Lung microvascular endothelial cell (primary cell): ENCODE measurements at regions not wholly inside any gene's neighbourhood (a gene's known extent, or its start where the extent isn't known, plus 50 kb on each side); places are given as distances from the start of the nearest gene placed in this dataset.
"Not testable (repeated sequence)": the region's sequence is repeated elsewhere in the genome, so short reads cannot be mapped to it uniquely, and the experiment has no call there.

Experiments
- DNase-seq, 2 donors: peaks; one replicate each; pipeline versions ENCODE4 v3.0.0 to v3.0.0-alpha.2; 2010; ENCODE audit warnings: low read depth in 2 of 2

DNA sequence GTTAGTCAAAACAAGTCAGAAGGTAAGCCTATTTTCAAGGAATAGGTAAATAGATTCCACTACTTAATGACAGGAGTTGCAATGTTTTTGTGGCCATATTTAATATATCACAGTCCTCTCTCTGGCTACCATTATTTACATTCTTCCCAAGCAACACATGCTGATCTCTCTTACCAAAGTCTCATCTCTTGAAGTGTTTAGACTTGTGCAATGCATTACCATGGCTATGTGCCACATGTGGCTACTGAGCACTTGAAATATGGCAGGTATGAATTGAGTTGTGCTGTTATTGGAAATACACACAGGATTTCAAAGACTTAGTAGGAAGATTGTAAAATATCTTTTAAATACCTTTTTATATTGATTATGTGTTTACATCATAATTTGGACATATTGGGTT, 262.4 kb upstream of the PDE3A start:
- no peak for DNase-seq

DNA sequence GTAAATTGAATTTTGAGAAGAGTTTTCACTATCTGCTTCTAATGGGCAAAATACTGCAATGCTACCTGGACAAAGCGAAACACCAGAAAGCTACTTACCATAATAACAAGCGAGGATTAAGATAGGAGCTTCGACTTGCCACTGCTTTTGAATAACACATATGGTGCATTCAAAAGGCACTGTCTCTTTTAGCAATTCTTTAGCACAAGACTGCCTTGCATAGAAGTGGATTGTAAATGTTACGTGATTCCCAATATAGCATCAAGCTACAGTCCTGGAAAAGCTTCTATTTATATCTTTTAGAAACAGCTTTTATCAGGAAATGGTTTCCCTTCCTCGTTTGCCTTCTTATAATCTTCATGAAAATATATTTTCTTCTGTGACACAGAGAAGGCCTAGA, 258.7 kb upstream of the PDE3A start:
- no peak for DNase-seq

DNA sequence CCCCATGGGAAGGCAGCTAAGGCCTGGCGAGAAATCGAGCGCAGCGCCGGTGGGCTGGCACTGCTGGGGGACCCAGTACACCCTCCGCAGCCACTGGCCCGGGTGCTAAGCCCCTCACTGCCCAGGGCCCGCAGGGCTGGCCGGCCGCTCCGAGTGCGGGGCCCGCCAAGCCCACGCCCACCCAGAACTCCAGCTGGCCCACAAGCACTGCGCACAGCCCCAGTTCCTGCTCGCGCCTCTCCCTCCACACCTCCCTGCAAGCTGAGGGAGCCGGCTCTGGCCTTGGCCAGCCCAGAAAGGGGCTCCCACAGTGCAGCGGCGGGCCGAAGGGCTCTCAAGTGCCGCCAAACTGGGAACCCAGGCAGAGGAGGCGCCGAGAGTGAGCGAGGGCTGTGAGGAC, 253.0 kb upstream of the PDE3A start:
- DNase-seq, result not testable (repeated sequence)

DNA sequence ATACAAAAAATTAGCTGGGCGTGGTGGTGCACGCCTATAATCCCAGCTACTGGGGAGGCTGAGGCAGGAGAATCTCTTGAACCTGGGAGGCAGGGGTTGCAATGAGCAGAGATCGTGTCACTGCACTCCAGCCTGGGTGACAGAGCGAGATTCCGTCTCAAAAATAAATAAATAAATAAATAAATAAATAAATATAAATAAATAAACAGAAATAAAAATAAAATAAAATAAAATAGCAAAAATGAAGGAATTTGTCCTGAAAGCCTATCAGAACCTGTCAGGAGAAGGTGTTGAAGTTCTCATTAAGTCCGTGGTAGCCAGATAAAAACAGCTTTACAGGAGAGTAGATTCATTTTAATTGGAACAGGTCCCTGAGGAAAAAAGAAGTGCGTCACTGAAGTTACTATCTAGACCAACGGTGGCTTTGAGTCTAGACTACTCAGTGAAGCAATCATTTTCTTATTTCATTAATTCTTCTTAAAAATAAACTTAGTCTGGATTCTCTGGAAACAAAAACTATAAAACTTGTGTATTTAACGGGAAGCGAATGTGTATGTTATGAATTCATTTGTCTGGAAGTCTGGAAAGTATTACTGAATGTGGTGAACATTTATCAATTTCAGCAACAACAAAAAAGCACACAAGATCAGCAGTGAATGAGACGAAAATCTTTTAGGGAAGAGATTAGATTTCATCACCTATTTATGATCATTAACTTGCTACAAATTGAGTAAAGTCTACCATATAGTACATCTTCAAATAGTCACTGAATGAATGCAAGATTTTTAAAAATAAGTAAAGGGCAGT, 248.5 kb upstream of the PDE3A start:
- DNase-seq, result peak in 1 of 2 donors; percentile 11

DNA sequence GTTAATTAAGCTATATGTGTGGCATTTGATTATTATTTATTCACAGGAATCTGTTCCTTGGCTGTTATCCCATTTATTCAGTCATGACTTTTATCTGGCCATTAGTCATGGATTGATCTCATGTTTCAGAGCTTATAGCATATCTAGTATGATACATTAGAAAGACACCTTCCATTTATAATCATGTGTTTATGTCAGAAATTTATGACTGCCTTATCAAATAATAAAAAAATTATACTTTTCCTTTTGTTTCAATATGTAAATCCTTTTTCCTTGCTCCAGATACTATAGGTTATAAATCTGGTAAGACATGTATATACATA, 248.0 kb upstream of the PDE3A start:
- peak in 1 of 2 donors; percentile 27 for DNase-seq

DNA sequence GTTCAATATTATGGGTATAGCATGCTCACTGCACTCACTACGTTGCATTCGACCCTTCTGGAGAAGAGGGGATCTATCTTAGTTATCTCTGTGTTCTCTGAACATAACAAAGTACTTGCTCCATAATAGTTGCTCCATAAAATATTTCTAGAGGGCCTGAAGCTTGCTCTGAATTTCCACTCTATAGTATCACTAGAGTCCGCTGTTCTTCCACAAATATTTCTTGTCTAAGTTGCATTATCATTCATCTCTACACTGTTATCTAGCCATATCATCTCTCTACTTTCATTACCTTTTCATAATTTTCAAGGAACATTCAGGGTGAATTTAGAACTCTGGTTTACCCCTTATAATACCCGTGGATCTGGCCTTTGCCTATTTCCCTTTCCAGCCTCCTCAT, 246.1 kb upstream of the PDE3A start:
- no peak for DNase-seq

DNA sequence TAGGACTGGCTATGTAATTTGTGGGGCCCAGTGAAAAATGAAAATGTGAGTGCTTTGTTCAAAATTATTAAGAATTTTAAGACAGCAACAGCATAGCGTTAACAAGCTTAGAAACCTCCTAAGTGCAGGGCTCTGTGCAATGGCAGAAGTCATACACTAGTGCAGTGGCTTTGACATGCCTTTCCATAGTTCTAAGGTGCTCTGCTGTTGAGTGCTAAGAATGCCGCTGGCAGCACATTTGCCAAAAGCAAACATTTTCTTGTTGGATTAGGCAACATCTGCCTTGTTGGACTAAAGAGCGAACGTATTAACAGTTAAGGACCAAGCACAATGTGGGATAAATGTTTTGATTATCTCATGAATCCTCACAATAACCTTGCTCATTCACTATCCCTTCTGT, 244.9 kb upstream of the PDE3A start:
- DNase-seq, result no peak

DNA sequence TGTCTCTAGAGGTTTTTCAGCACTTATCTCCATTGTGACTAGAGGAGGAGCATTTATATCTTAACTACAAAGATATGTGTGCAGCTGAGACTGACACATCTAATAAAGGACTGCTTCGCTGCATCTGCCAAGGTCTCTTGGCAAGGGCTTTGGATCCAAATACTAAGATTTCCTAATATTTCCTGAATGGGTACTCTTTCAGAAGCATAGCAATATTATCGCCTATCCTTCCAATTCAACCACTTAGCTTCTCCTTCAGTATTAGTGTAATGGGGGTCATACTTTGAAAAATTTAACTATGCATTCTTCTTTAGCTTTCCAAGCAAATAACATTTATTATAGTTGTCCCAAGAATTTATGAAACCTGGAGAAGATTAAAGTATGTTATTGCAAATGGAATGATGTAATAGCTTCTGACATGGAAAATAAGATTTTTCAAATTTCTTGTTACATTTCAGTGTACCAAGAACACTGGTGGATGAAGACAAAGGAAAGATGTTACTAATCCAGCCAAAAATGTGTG, 243.0 kb upstream of the PDE3A start:
- no peak for DNase-seq

DNA sequence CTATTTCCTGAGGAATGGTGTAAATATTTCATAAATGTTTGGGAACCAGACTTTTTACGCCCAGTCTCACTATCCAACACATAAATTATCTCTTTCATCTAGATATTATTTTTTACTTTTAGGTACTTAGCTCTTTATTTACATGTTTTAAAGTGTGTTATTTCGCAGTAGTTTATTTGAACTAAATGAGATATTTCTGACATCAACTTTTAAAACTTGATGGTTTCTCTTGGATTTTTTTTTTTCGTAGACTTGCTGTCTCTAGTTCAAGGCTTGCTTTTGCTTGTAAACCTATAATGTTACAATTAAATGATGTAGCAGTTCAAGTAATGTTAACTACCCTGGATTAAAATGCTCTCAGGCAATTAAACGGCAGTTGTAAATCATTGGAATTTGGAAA, 241.7 kb upstream of the PDE3A start:
- no peak for DNase-seq

DNA sequence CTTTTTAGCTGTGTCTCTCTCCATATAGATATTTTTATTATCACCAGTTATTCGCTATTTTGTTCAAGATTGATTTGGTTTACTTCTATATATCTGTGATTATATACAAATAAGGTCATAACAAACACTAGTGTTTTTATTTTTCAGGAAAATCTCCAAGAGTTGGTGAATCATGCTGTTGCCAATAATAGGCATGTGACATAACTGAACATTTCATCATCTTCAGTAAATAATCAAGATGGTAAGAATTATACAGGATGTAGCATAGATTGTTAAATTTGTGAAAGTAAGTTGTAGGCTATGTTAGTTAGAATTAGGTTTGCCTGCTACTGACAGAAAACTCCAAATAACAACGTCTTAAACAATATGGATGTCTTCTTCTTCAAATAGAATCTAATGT, 240.9 kb upstream of the PDE3A start:
- no peak for DNase-seq

DNA sequence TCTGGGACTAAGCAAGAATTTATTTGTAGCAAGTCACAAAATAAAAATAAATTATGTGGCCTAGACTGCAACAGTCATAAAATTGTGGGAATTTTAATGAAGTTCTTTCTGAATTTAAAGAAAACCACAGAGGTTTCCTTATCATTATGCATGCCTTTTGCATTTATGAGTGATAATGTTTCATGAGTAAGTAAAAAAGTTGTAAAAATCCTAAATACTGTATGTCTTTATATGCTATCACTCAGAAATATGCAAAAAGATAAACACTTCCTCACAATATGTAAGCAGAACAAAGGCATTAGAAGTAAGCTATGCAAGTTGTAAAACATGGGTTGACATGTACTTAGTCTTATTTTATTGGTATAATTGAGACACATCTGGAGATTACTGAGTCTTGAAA, 239.4 kb upstream of the PDE3A start:
- no peak for DNase-seq

DNA sequence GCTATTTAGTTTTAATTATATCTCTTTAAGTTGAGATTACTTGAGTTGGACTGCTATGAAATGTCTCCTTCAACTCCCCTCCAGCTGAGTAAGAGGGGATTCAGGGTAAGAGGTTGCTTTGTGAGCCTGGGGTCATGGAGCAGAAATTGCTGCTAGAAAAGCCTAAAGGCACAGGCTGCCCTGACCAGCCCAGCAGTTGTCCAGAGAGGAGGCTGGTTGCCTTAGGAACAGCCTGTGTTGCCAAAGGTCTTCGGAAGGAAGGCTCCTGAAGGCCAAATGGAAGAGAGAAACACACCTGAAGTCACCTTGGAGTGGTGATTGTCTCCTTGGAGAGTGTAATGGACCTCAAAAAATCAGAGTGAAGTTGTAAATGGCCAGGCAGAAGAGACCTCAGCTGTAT, 235.5 kb upstream of the PDE3A start:
- no peak for DNase-seq

DNA sequence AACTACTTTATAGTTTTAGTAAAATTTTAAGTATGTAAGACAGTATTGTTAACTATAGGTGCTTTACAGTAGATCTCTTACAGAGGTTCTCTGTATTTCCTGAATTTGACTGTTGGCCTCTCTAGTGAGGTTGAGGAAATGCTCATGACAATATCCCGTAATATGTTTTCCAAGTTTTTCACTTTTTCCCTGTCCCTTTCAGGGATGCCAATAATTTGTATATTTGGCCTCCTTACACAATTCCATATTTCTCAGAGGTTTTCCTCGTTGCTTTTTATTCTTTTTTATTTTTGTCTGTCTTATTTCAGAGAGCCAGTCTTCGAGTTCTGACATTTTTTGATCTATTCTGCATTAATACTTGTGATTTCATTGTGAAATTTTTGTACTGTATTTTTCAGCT, 233.7 kb upstream of the PDE3A start:
- no peak for DNase-seq

DNA sequence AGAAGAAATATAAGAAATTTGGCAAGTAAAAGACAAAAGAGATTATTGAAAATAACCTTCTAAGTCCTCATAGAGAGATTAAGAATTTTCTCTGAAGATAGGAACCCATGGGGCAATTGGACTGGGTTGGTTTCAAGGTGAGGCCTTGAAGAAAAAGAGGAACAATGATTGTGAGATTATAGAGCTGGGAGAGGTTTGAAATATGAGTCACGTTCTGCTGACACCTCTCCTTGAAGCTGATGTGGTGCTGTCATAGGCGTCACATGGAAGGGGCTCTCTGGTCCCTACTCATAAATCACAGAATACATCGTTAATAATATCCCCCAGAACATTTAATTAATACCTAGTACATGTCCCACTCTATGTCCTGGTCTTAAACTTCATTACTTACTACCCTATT, 227.6 kb upstream of the PDE3A start:
- no peak for DNase-seq

DNA sequence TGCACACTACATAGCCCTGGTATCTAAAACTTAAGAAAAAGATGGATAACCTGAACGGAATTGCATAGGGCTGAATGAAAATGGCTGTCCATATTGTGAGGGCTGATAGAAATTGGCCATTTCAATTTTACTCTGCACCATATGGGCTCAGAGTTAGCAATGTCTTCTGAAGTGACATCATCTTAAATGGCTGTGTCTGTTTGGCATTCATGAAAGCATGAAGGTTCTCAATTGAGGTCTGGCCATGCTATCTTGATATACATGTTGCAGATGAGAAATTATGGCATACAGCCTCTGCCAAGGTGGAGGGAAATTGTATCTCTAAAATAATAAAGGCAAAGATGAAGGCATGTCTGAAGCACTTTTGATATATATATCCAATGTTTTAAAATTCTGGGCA, 226.0 kb upstream of the PDE3A start:
- DNase-seq, result no peak

DNA sequence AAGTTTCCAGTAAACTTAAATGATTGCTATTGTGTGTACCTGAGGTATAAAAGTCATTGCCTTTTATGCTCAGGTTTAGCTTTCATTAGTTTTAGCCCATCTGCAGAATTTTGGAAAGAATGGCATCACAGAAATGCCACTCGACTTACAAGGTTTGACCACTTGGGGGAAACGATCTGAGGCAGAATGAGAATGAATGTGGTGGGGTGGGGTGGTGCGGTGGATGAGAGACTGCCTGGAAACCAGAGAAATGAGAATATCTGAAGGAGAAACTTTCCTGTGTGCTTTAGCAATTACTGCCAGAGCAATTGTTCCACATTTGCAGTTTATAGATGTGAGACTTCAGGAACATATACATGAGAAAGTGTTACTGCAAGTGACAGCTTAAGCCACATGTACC, 225.4 kb upstream of the PDE3A start:
- DNase-seq, result no peak

DNA sequence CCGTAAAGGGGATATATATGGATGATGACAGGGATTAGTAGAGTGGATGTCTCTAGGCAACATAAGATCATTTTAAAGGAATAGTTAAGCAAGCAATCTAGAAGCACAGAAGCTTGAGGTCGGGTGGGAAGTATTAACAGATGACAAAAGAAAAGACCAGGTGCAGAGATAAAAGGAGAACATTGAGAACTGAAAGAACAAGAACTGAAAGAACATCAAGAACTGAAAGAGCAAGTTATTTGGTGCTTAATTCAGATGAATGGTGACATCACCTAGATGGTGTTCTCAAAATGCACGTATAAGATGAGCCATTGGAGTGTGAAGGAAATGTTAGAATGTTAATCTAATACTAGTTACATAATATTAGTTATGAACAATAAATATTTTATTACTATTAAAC, 224.0 kb upstream of the PDE3A start:
- DNase-seq, result no peak

DNA sequence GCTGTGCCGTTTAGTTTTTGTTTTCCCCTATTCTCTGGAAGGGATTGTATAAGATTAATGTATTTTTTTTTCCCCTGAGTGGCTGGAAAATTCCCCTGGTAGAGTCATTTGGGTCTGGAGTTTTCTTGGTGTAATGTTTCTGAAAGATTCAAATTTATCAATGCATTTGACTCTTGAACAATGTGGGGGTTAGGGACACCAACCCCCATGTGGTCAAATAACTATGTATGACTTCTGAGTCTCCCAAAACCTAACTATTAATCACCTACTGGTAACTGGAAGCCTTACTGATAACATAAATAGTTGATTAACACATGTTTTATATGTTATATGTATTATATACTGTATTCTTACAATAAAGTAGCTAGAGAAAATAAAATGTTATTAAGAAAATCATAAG, 220.1 kb upstream of the PDE3A start:
- DNase-seq, result no peak

DNA sequence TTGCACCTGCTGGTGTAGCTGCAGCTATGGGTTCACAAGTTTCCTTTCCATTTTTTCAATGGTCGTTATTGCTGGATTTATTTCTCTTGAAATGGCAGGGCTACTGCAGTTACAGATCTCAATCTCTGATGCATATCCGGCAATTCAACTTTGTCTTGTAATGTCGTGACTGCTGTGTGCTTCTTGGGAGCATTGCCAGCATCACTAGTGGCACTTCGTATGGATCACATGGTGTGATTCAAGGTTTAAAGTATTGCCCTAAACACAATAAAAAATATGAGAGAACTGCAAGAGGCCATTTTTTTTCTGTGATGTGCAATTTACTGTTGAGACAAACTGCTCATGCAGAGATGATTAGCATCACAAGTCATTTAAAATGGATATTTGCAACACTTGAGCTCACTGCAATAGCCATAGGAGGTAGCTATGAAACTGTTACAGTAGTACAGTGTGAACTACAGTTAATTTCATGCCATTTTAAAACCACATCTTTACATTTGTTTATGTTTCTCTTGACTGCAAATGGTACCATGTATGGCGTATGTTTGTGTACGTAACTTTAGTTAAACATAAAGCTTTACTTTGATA, 217.4 kb upstream of the PDE3A start:
- peak; percentile 11 to 99 for DNase-seq

DNA sequence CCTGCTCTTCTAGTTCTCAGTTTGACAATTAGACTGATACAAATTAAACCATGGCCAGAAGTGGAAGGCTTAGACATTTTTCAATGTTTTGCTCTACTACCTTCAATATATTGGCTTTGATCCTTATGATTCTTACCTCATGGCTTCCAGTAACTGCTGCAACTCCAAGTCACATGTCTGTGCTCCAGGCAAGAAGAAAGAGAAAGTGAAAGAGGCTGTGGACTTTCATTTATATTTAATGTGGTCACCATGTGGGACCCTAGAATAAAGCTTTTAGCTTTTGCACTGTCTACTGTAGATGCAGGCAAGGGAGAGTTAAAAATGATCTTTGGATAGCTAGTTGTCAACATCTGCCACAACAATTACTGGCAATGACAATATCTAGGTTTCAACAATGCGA, 214.3 kb upstream of the PDE3A start:
- DNase-seq, result peak; percentile 19 to 45

DNA sequence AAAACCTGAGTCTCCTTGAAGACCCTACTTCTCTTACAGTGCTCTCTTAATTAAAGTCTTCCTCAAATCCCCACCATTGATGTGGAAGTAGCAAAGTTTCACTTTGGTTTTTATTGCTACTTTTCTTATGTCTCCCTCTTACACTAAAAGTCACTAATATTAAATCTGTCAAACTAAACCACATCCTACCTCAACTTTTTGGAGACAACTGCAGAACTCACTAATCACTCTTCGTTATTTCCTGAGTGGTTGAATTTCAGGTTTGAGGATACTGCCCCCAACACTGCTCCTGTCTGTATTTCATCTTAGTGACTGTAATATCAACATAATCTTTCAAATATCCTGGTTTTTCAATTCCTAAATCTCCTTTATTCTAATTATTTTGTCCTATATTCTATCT, 213.0 kb upstream of the PDE3A start:
- DNase-seq, result no peak

DNA sequence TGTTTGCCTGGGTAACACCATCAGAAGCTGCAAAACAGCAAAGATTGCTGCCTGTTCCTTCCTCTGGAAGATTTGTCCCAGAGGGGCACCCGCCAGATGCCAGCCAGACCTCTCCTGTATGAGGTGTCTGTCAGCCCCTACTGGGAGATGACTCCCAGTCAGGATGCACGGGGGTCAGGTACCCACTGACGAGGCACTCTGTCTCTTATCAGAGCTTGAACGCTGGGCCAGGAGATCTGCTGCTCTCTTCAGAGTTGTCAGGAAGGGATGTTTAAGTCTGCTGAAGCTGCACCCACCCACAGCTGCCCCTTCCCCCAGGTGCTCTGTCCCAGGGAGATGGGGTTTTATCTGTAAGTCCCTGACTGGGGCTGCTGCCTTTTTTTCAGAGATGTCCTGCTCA, 207.4 kb upstream of the PDE3A start:
- DNase-seq, result not testable (repeated sequence)

DNA sequence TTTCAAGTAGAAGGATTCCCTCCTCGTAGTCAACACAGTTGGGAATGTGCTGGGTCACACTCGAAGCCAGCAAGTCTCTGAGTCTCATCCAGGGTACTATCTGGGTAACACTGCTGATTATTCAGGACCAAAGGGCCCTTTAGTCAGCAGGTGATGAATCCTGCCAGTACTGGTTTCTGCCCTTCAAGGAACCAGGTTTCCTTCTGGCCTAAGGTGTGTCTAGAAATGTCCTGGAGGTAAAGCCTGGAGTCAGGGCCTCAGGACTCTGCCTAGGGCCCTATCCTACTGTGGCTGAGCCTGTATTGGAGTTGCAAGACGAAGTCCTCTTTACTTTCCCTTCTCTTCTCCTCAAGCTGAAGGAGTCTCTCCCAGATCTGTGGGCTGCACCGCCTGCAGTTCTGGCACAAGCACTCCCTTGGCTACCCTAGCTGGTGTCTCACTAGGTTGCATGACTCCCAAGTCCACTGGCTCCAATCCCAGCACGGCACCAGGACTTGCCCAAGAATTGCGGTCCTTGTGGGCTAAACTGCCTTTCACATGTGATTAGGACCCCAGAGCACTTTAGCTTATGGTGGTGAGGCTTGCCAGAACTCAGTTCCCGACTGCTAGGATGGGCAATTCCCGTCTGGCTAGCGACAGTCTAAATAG, 193.7 kb upstream of the PDE3A start:
- no peak for DNase-seq
